LHCN-M2 (cell line): ENCODE measurements at regions not wholly inside any gene's neighbourhood (a gene's known extent, or its start where the extent isn't known, plus 50 kb on each side); places are given as distances from the start of the nearest gene placed in this dataset.
A peak's percentile ranks its signal among the peaks of the same experiment; 100 is the strongest.
"Not testable (repeated sequence)": the region's sequence is repeated elsewhere in the genome, so short reads cannot be mapped to it uniquely, and the experiment has no call there.

Experiments used
- DNase-seq: peaks from one replicate; pipeline ENCODE4 v3.0.0-alpha.2; 2012; ENCODE audit warnings: low read depth

- DNase-seq: not testable (repeated sequence)
These were observed 63.8 kb downstream of the SPANXA1 start for GRCh38 chrX:141520750-141521149.

GRCh38 chrX:141475788-141476187 lies 108.8 kb downstream of the SPANXA1 start:
- DNase-seq: not testable (repeated sequence)

GRCh38 chrX:141469469-141469868 lies 115.1 kb downstream of the SPANXA1 start:
- DNase-seq: peak; percentile 17

DNA sequence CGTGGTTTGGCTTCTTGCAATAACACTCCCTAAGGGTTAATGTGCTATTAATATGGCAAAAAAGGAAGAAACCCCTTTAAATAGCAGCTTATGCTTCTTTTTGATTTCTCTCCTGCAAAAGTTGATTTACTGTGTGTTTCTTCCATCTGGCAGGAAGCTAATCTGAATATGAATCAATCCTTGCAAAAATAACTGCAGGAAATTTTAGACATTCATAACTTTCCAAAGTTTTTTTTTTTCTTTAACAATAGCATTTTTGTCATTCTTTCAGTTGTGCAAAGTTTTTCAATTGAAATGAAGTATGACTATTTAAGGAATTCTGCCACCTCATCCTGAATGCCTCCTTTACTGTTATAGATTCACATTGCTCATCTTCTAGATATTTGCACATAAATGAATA lies 115.6 kb downstream of the SPANXA1 start:
- peak; percentile 62 for DNase-seq

GRCh38 chrX:141467442-141467841 lies 117.1 kb downstream of the SPANXA1 start:
- DNase-seq: peak; percentile 10

GRCh38 chrX:141455103-141455502 lies 129.4 kb downstream of the SPANXA1 start:
- no peak for DNase-seq

DNA sequence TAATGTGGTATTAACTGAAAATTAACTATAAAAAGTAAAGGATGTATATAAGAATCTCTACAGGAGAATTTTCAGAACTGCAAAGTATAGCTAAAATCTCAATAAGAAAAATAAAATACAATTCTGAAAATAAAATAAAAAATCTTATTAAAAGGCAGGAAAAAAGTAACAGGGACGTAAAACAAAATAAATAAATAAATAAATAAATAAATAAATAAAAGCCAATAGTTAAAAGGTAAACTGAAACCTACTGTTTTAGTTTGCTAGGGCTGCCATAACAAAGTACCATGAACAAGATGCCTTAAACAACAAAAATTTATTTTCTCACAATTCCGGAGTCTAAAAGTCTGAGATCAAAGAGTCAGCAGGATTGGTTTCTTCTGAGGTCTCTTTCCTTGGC lies 140.6 kb downstream of the SPANXA1 start:
- DNase-seq: no peak

DNA sequence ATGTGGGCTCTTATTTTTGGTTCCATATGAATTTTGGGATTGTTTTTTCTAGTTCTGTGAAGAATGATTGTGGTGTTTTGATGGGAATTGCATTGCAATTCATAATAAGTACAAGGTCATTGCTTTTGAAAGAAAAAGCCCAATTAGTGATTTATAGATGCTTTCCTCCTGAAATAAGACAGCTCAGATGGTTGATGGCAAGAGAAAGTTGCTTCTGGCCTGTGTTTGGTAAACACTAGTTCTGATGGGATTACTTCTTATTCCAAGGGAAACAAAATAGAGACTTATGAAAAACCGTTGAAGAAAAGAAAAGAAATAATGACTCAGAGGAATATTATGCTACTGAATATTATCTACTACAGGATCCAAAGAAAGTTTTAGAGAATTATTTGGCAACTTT lies 144.9 kb downstream of the SPANXA1 start:
- DNase-seq: peak; percentile 33

- DNase-seq: no peak
These were observed 168.6 kb downstream of the SPANXA1 start for GRCh38 chrX:141415889-141416288.

- peak; percentile 55 for DNase-seq
These were observed 163.7 kb upstream of the SPANXC start for GRCh38 chrX:141405853-141406492.

DNA sequence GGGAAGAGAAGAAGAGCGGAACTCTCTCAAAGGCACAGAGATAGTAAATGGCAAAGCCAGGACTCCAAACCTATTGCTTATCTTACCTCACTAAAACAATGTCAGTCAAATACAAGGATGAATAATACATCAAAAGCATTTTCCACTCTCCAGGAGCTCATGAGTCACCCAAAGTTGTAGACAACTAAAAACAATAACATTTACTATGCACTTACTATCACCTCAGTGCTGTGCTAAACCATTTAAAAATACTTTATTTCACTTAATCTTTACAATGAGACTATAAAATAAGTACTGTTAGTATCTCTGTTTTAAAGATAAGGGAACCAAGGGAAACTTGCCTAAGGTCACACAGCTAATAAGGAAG lies 163.2 kb upstream of the SPANXC start:
- DNase-seq: peak; percentile 38

DNA sequence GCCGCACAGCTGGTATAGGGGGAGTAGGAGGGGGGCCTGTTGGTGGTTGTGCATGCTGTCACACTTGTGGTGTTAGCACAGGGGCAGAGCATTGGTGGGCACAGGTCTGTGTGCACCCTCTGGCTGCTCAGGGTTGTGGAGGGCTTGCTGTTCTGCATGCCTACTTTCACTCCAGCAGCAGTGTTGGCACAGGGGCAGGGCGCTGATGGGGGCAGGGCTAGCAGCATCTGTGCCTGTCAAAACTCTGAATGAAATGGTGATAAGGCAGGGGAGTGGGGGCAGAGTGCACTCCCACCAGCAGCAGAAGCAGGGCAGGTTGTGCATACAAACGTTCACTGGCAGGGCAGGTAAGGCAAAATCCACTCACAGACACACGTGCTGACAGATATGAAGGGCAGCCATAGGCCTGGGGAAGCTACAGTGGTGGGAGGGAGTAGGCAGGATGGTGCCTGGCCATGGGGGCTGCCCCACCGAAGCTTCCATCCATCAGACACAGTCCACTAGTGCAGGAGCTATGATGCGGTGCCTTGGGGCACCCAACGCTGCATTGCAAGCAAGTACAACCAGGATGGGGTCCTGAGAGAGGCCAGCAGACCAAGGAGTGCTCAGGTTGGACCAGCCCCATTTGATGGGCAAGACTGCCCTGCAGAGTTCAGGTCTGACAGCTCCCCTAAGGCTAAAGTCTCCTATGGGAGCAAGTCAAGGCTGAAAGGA lies 160.7 kb upstream of the SPANXC start:
- no peak for DNase-seq

- no peak for DNase-seq
These were observed 154.2 kb upstream of the SPANXC start for GRCh38 chrX:141396536-141396935.

- no peak for DNase-seq
These were observed 132.9 kb upstream of the SPANXC start for GRCh38 chrX:141375011-141375760.

- DNase-seq: no peak
These were observed 99.4 kb upstream of the SPANXC start for GRCh38 chrX:141341743-141342142.

DNA sequence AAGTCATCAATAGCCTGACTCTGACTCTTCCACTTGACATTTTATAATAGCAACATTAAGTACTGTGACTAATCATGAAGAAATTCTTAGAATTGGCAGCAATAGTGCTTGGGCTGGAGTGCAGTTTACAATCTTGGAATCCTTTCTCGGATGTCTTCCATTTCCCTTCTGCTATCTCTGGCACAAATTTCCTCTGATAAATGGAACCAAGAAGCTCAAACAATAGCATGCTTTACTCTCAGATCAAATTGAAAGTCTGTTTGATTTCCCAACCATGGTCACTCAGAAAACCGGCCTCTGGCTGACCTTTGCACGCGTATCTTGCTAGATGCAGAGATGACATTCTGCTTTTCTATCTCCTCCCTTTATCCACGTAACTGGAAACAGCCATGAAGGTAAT lies 99.0 kb upstream of the SPANXC start:
- peak; percentile 66 for DNase-seq

DNA sequence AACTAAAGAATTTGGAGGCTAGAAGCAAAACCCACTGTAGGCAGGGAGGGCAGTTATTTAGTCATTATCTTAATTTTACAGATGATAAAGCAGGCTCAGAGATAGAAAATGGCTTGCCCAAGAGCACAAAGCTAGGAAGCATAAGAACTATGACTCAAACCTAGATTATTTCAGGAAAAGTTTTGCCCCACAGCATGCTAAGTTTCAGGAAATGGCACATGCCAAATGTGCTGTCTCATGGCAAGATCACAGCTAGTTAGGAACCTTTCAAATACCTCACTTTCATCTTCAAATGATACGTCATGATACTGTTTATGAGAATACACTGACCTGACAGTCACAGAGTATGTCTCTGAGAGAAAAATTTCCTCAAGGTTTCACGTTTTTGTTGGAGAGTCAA lies 78.5 kb upstream of the SPANXC start:
- no peak for DNase-seq

- DNase-seq: peak; percentile 16
These were observed 72.1 kb upstream of the SPANXC start for GRCh38 chrX:141314441-141314840.

DNA sequence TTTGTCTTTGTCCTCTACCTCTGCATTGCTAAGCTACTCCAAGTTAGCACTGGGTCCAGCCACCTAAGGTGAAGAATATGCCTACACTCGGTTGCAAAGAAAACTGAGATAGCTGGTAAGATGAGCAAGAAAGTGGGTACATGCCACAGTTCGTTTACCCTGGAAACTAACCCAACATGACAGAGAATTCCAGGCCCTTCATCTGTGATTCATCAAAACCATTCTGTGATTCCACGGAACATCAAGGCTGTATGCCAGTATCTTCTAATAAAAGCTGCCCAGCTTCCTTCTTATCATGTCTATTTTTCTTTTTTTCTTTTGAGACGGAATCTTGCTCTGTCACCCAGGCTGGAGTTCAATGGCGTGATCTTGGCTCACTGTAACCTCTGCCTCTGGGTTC lies 58.7 kb upstream of the SPANXC start:
- DNase-seq: no peak
